ENCODE measurements at regions not wholly inside any gene's neighbourhood (a gene's known extent, or its start where the extent isn't known, plus 50 kb on each side); places are given as distances from the start of the nearest gene placed in this dataset.
"Not testable (repeated sequence)": the region's sequence is repeated elsewhere in the genome, so short reads cannot be mapped to it uniquely, and the experiment has no call there.

DNA sequence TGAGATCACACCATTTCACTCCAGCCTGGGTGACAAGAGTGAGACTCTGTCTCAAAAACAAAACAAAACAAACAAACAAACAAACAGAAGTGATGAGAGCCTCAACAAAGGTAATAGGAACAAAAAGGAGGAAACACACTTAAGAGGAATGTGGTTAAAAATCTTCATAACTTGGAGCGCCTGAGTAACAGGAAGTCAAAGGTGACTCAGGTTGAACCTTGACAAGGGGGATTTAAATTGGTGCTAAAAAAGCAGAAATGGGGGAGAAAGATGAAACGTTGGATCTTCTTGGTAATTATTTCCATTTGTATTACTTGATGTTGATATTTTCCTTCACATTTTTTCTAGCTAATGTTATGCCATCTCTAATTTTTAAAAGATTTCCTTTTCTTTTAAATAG lies 318.5 kb upstream of the TCF4 start:
- H3K9ac ChIP-seq (ENCODE audit: low read depth, low read length) = no peak overlapping the region
- peaks cover 20% of the 10 kb centered on the region for H3K4me1 ChIP-seq (ENCODE audit: control insufficient read depth, insufficient read depth, low read length)
- H3K4me3 ChIP-seq (ENCODE audit: low read depth, low read length) = no peak overlapping the region
- H3K27ac ChIP-seq (ENCODE audit: low read depth, low read length) = no peak overlapping the region
- H3K9me3 ChIP-seq (ENCODE audit: control insufficient read depth, insufficient read depth, low read length) = no peaks in the 10 kb centered on the region
- no peaks in the 10 kb centered on the region for H3K27me3 ChIP-seq (ENCODE audit: control insufficient read depth, insufficient read depth, low read length)
- no peaks in the 10 kb centered on the region for H3K36me3 ChIP-seq (ENCODE audit: control insufficient read depth, insufficient read depth, low read length)

DNA sequence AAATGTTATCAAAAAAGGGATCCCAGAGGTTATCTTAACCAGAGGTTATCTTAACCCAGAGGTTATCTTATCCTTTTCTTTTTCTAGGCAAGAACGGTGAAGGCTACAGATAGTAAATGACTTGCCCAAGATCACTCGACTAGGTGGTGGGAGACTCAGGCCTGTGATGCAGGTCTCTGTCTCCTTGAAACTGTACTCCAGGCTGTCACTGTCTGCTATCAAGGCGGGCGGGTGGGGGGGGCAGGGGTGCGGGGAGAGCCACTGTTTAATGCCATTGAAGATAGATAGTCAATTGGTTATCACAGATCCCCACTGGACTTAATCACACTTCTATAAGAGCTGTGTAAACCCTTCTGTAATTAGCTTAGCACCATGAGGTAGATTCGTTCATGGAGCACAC lies 315.9 kb upstream of the TCF4 start:
- H3K27me3 ChIP-seq (ENCODE audit: control insufficient read depth, insufficient read depth, low read length) = no peaks in the 10 kb centered on the region
- H3K4me3 ChIP-seq (ENCODE audit: low read depth, low read length) = no peak overlapping the region
- peaks cover 20% of the 10 kb centered on the region for H3K4me1 ChIP-seq (ENCODE audit: control insufficient read depth, insufficient read depth, low read length)
- no peak overlapping the region for H3K9ac ChIP-seq (ENCODE audit: low read depth, low read length)
- H3K36me3 ChIP-seq (ENCODE audit: control insufficient read depth, insufficient read depth, low read length) = no peaks in the 10 kb centered on the region
- H3K9me3 ChIP-seq (ENCODE audit: control insufficient read depth, insufficient read depth, low read length) = no peaks in the 10 kb centered on the region
- H3K27ac ChIP-seq (ENCODE audit: low read depth, low read length) = no peak overlapping the region

DNA sequence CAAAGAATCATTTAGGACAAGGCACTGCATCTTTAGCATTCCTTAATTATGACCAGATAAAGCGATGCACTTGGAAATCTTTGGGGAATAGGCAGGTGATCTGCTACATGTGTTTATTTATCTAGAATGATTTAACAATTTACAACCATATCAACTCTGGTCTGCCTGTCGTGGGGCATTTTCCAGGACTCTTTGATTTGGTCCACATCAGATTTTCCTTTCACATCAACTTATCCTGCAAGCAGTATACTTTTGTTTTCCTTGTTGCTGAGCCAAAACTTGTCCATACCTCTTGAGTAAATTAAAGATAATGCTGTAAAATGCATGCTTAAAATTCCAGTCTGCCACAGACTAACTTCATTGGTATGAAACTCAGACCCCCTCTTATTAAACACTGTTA lies 312.4 kb upstream of the TCF4 start:
- H3K36me3 ChIP-seq (ENCODE audit: control insufficient read depth, insufficient read depth, low read length) = no peaks in the 10 kb centered on the region
- no peak overlapping the region for H3K27ac ChIP-seq (ENCODE audit: low read depth, low read length)
- peaks cover 11% of the 10 kb centered on the region for H3K4me1 ChIP-seq (ENCODE audit: control insufficient read depth, insufficient read depth, low read length)
- no peak overlapping the region for H3K9ac ChIP-seq (ENCODE audit: low read depth, low read length)
- no peaks in the 10 kb centered on the region for H3K27me3 ChIP-seq (ENCODE audit: control insufficient read depth, insufficient read depth, low read length)
- H3K4me3 ChIP-seq (ENCODE audit: low read depth, low read length) = no peak overlapping the region
- H3K9me3 ChIP-seq (ENCODE audit: control insufficient read depth, insufficient read depth, low read length) = no peaks in the 10 kb centered on the region

DNA sequence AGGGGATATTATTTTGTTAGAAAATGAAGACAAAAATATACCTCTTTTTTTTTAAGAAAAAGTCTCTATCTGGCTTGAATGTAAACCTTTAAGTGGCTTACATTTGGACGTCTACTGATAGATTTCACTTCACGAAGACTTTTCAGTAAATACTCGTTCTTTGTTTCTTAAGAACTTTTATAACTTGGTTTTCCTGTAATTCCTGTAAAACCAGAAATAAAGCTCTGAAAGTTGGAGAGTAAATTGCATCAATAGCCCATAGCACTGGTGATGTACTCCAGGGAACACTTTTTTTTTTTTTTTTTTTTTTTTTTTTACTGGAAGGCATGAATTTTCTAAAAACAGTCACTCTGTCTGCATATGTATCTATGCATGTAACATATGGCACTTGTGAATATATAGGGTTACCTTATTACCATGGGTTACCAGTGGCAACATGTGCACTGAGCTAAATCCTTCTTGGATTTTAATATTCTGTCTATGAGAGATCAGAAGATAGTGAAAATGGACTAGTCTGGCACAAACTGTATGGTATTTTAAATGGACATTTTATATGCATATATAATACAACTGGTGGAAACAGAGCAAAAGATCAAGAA lies 309.2 kb upstream of the TCF4 start:
- Histone ChIP-seq H3K4me1 (ENCODE audit: control insufficient read depth, insufficient read depth, low read length) (peaks cover 16% of the 10 kb centered on the region), H3K36me3 (ENCODE audit: control insufficient read depth, insufficient read depth, low read length) (no peaks in the 10 kb centered on the region), H3K9me3 (ENCODE audit: control insufficient read depth, insufficient read depth, low read length) (no peaks in the 10 kb centered on the region), H3K9ac (ENCODE audit: low read depth, low read length) (no peak overlapping the region), H3K27ac (ENCODE audit: low read depth, low read length) (no peak overlapping the region), H3K4me3 (ENCODE audit: low read depth, low read length) (no peak overlapping the region), H3K27me3 (ENCODE audit: control insufficient read depth, insufficient read depth, low read length) (no peaks in the 10 kb centered on the region)

DNA sequence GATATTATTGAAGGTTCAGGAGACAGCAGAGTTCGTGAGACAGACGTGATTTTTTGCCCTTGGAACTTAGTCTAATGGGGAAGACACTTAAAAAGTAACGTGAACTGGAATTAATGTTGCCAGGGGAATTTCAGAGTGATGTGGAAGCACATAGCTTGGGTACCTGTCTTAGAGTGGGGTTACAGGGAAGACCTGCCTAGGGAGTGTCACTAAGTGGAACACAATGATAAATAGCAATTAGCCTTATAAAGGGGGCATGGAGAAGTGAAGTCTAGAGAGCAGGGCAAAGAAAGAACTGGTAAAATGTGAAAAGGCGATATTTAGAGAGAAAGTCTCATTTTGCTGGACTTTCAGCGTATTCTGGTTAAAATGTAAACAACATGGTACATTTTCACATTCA lies 306.0 kb upstream of the TCF4 start:
- peaks cover 12% of the 10 kb centered on the region for H3K4me1 ChIP-seq (ENCODE audit: control insufficient read depth, insufficient read depth, low read length)
- H3K9ac ChIP-seq (ENCODE audit: low read depth, low read length) = no peak overlapping the region
- H3K4me3 ChIP-seq (ENCODE audit: low read depth, low read length) = peak overlapping the region; percentile 43; the same call in 1 of the 2 replicates
- H3K36me3 ChIP-seq (ENCODE audit: control insufficient read depth, insufficient read depth, low read length) = no peaks in the 10 kb centered on the region
- H3K27me3 ChIP-seq (ENCODE audit: control insufficient read depth, insufficient read depth, low read length) = no peaks in the 10 kb centered on the region
- H3K27ac ChIP-seq (ENCODE audit: low read depth, low read length) = no peak overlapping the region
- no peaks in the 10 kb centered on the region for H3K9me3 ChIP-seq (ENCODE audit: control insufficient read depth, insufficient read depth, low read length)

- peak overlapping the region; percentile 10 for H3K9ac ChIP-seq (ENCODE audit: low read depth, low read length)
- not testable (repeated sequence) for H3K27ac ChIP-seq (ENCODE audit: low read depth, low read length); H3K9me3 ChIP-seq (ENCODE audit: control insufficient read depth, insufficient read depth, low read length); H3K27me3 ChIP-seq (ENCODE audit: control insufficient read depth, insufficient read depth, low read length); H3K36me3 ChIP-seq (ENCODE audit: control insufficient read depth, insufficient read depth, low read length)
- peak overlapping the region; percentile 43; the same call in 1 of the 2 replicates for H3K4me3 ChIP-seq (ENCODE audit: low read depth, low read length)
- peaks cover 12% of the 10 kb centered on the region for H3K4me1 ChIP-seq (ENCODE audit: control insufficient read depth, insufficient read depth, low read length)
These were observed 305.1 kb upstream of the TCF4 start for GRCh38 chr18:55892862-55893813.

DNA sequence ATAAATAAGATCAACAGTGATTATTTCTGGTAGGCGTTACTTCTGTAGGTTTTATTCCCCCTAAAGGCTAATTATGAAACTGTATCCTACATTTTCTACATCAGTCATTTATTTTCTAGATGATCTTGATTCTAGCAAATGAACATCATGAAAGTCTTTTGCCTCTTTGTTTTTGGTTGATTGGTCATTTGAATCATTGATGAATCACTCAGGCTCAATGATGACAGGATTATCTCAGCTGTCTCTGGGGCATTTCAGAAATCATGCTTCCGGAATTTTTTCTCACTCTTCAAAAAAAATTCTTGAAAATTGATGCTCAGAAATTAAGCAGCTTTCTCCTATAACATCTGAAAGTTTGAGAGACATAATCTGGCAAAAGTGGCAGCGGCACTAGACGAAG lies 298.9 kb upstream of the TCF4 start:
- H3K27ac ChIP-seq (ENCODE audit: low read depth, low read length) = no peak overlapping the region
- H3K9me3 ChIP-seq (ENCODE audit: control insufficient read depth, insufficient read depth, low read length) = no peaks in the 10 kb centered on the region
- H3K9ac ChIP-seq (ENCODE audit: low read depth, low read length) = no peak overlapping the region
- no peaks in the 10 kb centered on the region for H3K27me3 ChIP-seq (ENCODE audit: control insufficient read depth, insufficient read depth, low read length)
- no peaks in the 10 kb centered on the region for H3K36me3 ChIP-seq (ENCODE audit: control insufficient read depth, insufficient read depth, low read length)
- H3K4me1 ChIP-seq (ENCODE audit: control insufficient read depth, insufficient read depth, low read length) = no peaks in the 10 kb centered on the region
- no peak overlapping the region for H3K4me3 ChIP-seq (ENCODE audit: low read depth, low read length)

GRCh38 chr18:55884498-55884897 lies 296.5 kb upstream of the TCF4 start:
- Histone ChIP-seq H3K9ac (ENCODE audit: low read depth, low read length) (no peak overlapping the region), H3K9me3 (ENCODE audit: control insufficient read depth, insufficient read depth, low read length) (no peaks in the 10 kb centered on the region), H3K27me3 (ENCODE audit: control insufficient read depth, insufficient read depth, low read length) (no peaks in the 10 kb centered on the region), H3K4me1 (ENCODE audit: control insufficient read depth, insufficient read depth, low read length) (no peaks in the 10 kb centered on the region), H3K36me3 (ENCODE audit: control insufficient read depth, insufficient read depth, low read length) (no peaks in the 10 kb centered on the region), H3K4me3 (ENCODE audit: low read depth, low read length) (no peak overlapping the region), H3K27ac (ENCODE audit: low read depth, low read length) (no peak overlapping the region)

DNA sequence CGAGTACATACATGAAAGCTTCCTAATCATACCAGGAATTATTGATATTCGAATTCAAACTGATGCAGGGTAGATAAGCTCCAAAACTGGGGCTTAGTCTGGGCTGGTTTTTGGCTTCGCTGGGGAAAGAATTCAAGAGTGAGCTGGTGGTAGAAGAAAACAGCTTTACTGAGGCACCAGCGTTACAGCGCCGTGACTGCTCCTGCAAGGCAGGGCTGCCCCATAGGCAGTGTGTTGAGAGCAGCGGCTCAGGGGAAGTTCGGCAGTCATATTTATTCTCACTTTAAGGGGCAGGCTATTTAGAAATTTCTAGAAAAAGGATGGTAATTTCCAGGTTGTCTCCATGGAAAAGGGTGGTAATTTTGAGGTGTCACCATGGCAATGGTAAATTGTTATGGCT lies 292.6 kb upstream of the TCF4 start:
- no peaks in the 10 kb centered on the region for H3K27me3 ChIP-seq (ENCODE audit: control insufficient read depth, insufficient read depth, low read length)
- no peak overlapping the region for H3K27ac ChIP-seq (ENCODE audit: low read depth, low read length)
- no peaks in the 10 kb centered on the region for H3K36me3 ChIP-seq (ENCODE audit: control insufficient read depth, insufficient read depth, low read length)
- H3K9me3 ChIP-seq (ENCODE audit: control insufficient read depth, insufficient read depth, low read length) = no peaks in the 10 kb centered on the region
- H3K9ac ChIP-seq (ENCODE audit: low read depth, low read length) = no peak overlapping the region
- no peaks in the 10 kb centered on the region for H3K4me1 ChIP-seq (ENCODE audit: control insufficient read depth, insufficient read depth, low read length)
- H3K4me3 ChIP-seq (ENCODE audit: low read depth, low read length) = no peak overlapping the region

DNA sequence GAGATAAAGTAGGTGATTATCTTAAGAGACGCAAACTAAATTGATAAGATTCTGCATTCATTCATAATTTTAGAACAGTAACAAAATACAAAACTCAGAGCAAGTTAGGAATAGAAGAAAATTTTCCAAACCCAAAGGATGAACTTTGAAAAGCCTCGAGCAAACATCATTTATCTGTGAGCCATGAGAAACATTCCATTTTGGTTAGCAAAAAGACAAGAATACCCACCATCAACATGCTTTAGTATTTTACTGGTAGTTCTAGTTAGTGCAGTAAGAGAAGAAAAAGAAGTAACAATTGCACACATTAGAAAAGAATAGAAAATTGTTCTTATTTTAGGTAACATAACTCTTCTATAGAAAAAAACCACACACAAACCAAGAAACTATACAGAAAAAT lies 291.3 kb upstream of the TCF4 start:
- H3K36me3 ChIP-seq (ENCODE audit: control insufficient read depth, insufficient read depth, low read length) = no peaks in the 10 kb centered on the region
- no peaks in the 10 kb centered on the region for H3K9me3 ChIP-seq (ENCODE audit: control insufficient read depth, insufficient read depth, low read length)
- no peak overlapping the region for H3K27ac ChIP-seq (ENCODE audit: low read depth, low read length)
- no peak overlapping the region for H3K9ac ChIP-seq (ENCODE audit: low read depth, low read length)
- no peak overlapping the region for H3K4me3 ChIP-seq (ENCODE audit: low read depth, low read length)
- H3K4me1 ChIP-seq (ENCODE audit: control insufficient read depth, insufficient read depth, low read length) = 0 out of 2 replicates have a peak, but pooled peaks cover 6% of the 10 kb centered on the region
- H3K27me3 ChIP-seq (ENCODE audit: control insufficient read depth, insufficient read depth, low read length) = no peaks in the 10 kb centered on the region

DNA sequence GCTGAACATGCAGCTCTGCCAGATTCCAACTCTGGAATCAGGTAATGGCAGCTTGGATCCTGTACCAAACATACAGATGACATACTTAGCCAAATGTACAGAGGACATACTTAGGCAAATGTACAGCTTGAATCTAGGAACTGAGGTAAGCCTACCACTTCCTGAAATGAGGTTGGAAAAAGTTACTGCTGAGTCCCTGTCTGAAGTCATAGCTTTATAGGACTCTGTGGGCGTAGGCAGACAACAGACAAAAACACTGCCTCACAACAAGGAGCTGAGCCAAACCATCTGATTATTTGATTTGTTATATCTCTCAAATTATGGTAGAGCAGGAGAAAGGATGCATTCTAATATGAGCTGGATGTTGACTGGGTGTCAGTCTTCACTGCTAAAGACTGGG lies 290.2 kb upstream of the TCF4 start:
- H3K27me3 ChIP-seq (ENCODE audit: control insufficient read depth, insufficient read depth, low read length) = no peaks in the 10 kb centered on the region
- 0 out of 2 replicates have a peak, but pooled peaks cover 6% of the 10 kb centered on the region for H3K4me1 ChIP-seq (ENCODE audit: control insufficient read depth, insufficient read depth, low read length)
- H3K27ac ChIP-seq (ENCODE audit: low read depth, low read length) = no peak overlapping the region
- H3K9me3 ChIP-seq (ENCODE audit: control insufficient read depth, insufficient read depth, low read length) = no peaks in the 10 kb centered on the region
- no peak overlapping the region for H3K9ac ChIP-seq (ENCODE audit: low read depth, low read length)
- H3K4me3 ChIP-seq (ENCODE audit: low read depth, low read length) = no peak overlapping the region
- H3K36me3 ChIP-seq (ENCODE audit: control insufficient read depth, insufficient read depth, low read length) = no peaks in the 10 kb centered on the region

Data from HUES48 (cell line).